GM06990 (cell line): ENCODE measurements at regions not wholly inside any gene's neighbourhood (a gene's known extent, or its start where the extent isn't known, plus 50 kb on each side); places are given as distances from the start of the nearest gene placed in this dataset.

Experiments used
- DNase-seq: peaks from one replicate; pipeline ENCODE4 v3.0.0-alpha.2; 2011; ENCODE audit not compliant: insufficient read length; ENCODE audit errors: extremely low read depth
- H3K27me3 ChIP-seq: replicated peaks from 2 replicates; pipeline ENCODE4 v1.6.0; 2011; ENCODE audit warnings: low read length; ENCODE audit not compliant: control insufficient read depth, insufficient read depth
- H3K36me3 ChIP-seq: 2 replicates; pipeline ENCODE4 v1.5.1; 2011; ENCODE audit warnings: low read length; ENCODE audit not compliant: control insufficient read depth, insufficient read depth
- H3K4me3 ChIP-seq: replicated peaks from 2 replicates; pipeline ENCODE4 v1.5.1; 2011; ENCODE audit warnings: low read depth, mild to moderate bottlenecking, control low read depth, low read length
- TF ChIP-seq, protein P1 (sequence below): IDR thresholded peaks from 2 replicates; pipeline ENCODE4 v1.5.1; 2011; ENCODE audit warnings: low read length, control low read depth, mild to moderate bottlenecking, inconsistent platforms; ENCODE audit not compliant: insufficient read depth, poor library complexity, severe bottlenecking

DNA sequence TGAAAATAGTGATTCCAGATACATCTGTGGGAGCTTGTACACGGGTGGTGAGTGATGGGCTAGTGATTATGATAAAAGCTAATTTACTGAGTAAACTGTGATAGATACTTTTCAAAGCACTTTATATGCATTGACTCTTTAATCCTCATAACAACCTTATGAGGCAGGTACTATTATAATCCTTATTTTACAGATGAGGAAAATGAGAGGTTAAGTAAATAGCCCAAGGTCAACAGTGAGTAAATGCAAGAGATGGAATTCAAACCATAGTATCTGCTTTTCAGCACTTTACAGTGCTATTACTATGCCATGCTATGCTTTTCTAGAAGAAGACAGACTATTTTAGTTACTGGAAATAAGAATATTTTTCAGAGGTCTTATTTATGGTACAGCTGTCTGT is 320.9 kb upstream of the CITED2 start:
- no peaks in the 10 kb centered on the region for H3K36me3 ChIP-seq
- no peaks in the 10 kb centered on the region for H3K27me3 ChIP-seq
- DNase-seq: no peak
- TF ChIP-seq, protein P1, sequence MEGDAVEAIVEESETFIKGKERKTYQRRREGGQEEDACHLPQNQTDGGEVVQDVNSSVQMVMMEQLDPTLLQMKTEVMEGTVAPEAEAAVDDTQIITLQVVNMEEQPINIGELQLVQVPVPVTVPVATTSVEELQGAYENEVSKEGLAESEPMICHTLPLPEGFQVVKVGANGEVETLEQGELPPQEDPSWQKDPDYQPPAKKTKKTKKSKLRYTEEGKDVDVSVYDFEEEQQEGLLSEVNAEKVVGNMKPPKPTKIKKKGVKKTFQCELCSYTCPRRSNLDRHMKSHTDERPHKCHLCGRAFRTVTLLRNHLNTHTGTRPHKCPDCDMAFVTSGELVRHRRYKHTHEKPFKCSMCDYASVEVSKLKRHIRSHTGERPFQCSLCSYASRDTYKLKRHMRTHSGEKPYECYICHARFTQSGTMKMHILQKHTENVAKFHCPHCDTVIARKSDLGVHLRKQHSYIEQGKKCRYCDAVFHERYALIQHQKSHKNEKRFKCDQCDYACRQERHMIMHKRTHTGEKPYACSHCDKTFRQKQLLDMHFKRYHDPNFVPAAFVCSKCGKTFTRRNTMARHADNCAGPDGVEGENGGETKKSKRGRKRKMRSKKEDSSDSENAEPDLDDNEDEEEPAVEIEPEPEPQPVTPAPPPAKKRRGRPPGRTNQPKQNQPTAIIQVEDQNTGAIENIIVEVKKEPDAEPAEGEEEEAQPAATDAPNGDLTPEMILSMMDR: no peak
- H3K4me3 ChIP-seq: no peak overlapping the region

DNA sequence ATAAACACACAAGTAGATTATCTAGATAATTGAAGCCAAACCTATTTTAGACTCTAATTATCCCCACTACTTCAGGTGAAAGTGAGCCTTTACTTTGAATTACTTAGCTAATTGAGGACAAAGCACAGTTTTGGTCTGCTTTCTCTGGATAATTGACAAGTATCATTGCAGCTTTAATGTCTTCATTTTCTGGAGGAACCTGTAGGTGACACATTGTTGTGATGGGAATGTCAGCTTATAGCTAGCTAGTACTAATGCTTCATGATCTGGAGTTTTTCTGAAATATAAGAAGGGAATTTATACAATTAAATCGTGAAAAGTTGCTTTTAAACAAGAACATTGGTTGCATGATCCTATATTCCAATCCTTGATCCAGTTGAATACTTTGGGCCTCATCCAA is 319.3 kb upstream of the CITED2 start:
- TF ChIP-seq, protein P1: no peak
- Histone ChIP-seq H3K36me3 (no peaks in the 10 kb centered on the region), H3K4me3 (no peak overlapping the region), H3K27me3 (no peaks in the 10 kb centered on the region)
- no peak for DNase-seq

DNA sequence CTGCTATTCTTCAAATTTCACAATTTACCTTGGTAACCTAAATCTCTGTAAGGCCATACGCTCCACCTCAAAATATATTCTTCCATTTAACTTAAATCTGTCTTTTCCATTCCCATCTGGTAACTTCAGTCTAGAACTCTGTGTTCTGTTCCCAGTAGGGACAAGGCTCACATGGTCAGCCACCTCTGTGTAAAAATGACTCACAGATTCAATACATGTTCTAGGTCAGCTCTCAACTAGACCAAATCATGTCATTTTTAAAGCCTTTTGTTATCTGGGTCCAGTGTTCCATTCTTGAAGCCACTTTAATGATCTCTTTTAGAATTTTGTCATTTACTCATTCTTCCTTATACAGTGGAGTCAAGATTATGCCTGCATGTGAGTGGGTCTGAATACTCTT is 315.6 kb upstream of the CITED2 start:
- Histone ChIP-seq H3K4me3 (no peak overlapping the region), H3K27me3 (no peaks in the 10 kb centered on the region)

DNA sequence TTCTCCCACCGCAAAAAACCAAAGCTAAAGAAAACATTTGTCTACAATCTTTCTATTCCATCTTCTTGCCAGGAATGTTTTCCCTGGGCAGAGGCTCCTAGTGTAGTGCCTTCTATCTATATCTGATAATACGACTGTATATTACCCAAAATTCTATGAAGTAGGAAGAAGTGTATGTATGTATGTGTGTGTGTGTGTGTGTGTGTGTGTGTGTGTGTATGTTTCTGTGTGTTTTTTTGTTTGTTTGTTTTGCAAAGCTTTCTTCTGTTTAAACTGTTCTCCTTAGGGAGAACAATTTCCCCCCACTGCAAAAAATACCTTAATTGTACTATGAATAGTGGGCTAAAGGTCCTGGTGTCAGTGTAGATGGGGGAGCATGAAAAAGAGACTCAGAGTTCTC is 312.6 kb upstream of the CITED2 start:
- Histone ChIP-seq H3K27me3 (no peaks in the 10 kb centered on the region), H3K4me3 (no peak overlapping the region), H3K36me3 (no peaks in the 10 kb centered on the region)
- no peak for DNase-seq
- TF ChIP-seq, protein P1: no peak

More for the DNA sequence above, 315.6 kb upstream of the CITED2 start:
- no peak for DNase-seq
- no peaks in the 10 kb centered on the region for H3K36me3 ChIP-seq
- TF ChIP-seq, protein P1: no peak

DNA sequence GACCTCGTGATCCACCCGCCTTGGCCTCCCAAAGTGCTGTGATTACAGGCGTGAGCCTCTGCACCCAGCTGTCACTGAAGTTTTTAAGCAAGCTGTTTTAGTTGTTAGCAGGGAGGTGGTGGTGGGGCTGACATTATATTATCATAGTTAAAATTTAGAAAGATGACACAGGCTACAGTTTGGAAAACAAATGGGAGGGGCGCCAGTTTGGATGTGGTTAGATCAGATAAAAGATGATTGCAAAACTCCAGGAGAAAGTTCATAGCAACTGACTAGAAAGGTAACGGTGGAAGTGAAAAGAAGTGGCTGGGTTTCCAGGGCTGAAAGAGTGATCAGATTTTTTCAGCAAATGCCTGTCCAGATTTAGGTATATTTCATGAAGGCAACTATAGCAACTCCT is 311.9 kb upstream of the CITED2 start:
- Histone ChIP-seq H3K36me3 (no peaks in the 10 kb centered on the region), H3K27me3 (no peaks in the 10 kb centered on the region), H3K4me3 (no peak overlapping the region)
- TF ChIP-seq, protein P1: no peak
- DNase-seq: no peak

DNA sequence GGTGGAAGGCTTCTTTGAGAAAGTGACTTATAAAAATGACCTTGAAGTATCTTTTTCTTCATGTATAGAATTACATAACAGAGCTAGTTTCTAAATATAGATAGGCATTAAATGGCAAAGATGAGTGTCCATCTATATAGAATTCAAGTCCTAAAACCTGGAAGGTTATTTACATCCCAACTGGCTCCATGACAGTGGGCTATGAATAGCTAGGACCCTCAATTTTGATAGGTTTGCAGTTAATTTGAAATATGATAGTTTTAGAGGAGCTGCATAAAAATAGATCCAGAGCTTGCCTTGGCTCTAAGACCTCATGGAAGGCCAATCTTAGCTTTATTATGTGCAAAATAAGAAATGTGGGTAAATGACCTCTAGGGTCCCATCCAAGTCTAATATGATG is 310.6 kb upstream of the CITED2 start:
- Histone ChIP-seq H3K36me3 (no peaks in the 10 kb centered on the region), H3K27me3 (no peaks in the 10 kb centered on the region), H3K4me3 (no peak overlapping the region)
- DNase-seq: no peak
- TF ChIP-seq, protein P1: no peak
